Kasumi-1 (cell line): ENCODE measurements at regions not wholly inside any gene's neighbourhood (a gene's known extent, or its start where the extent isn't known, plus 50 kb on each side); places are given as distances from the start of the nearest gene placed in this dataset.

Source experiments
- DNase-seq, 2 experiments: peaks; one replicate each; lab custom pipeline; 2025; lab: John Stamatoyannopoulos, UW

- no peak for DNase-seq
Observed at GRCh38 chr5:51034222-51034901, 348.9 kb upstream of the ISL1 start.

- no peak for DNase-seq
Observed at GRCh38 chr5:51039424-51040329, 343.6 kb upstream of the ISL1 start.

GRCh38 chr5:51043745-51044144, 339.5 kb upstream of the ISL1 start:
- no peak for DNase-seq

- no peak for DNase-seq
Observed at GRCh38 chr5:51047369-51047768, 335.9 kb upstream of the ISL1 start.

GRCh38 chr5:51053361-51053760, 329.9 kb upstream of the ISL1 start:
- DNase-seq, result no peak

- DNase-seq, result no peak
Observed at GRCh38 chr5:51060953-51061352, 322.3 kb upstream of the ISL1 start.

- DNase-seq, result no peak
Observed at GRCh38 chr5:51072937-51073336, 310.3 kb upstream of the ISL1 start.

- no peak for DNase-seq
Observed at GRCh38 chr5:51082741-51083140, 300.5 kb upstream of the ISL1 start.

- DNase-seq, result no peak
Observed at GRCh38 chr5:51091816-51092215, 291.4 kb upstream of the ISL1 start.

- DNase-seq, result no peak
Observed at GRCh38 chr5:51095486-51095885, 287.8 kb upstream of the ISL1 start.

- no peak for DNase-seq
Observed at GRCh38 chr5:51096859-51097258, 286.4 kb upstream of the ISL1 start.

- DNase-seq, result no peak
Observed at GRCh38 chr5:51099173-51099853, 283.9 kb upstream of the ISL1 start.

- no peak for DNase-seq
Observed at GRCh38 chr5:51104556-51104955, 278.7 kb upstream of the ISL1 start.

GRCh38 chr5:51109786-51110410, 273.4 kb upstream of the ISL1 start:
- DNase-seq, result no peak

- DNase-seq, result no peak
Observed at GRCh38 chr5:51131266-51131665, 252.0 kb upstream of the ISL1 start.

- no peak for DNase-seq
Observed at GRCh38 chr5:51138164-51138563, 245.1 kb upstream of the ISL1 start.

- DNase-seq, result peak; percentile 34 to 37
Observed at GRCh38 chr5:51148437-51148836, 234.8 kb upstream of the ISL1 start.

GRCh38 chr5:51156222-51156621, 227.0 kb upstream of the ISL1 start:
- DNase-seq, result no peak

- DNase-seq, result no peak
Observed at GRCh38 chr5:51156838-51157237, 226.4 kb upstream of the ISL1 start.

- DNase-seq, result no peak
Observed at GRCh38 chr5:51159164-51159563, 224.1 kb upstream of the ISL1 start.

GRCh38 chr5:51159606-51160005, 223.6 kb upstream of the ISL1 start:
- DNase-seq, result no peak

- no peak for DNase-seq
Observed at GRCh38 chr5:51162245-51162644, 221.0 kb upstream of the ISL1 start.
